ENCODE measurements at regions not wholly inside any gene's neighbourhood (a gene's known extent, or its start where the extent isn't known, plus 50 kb on each side); places are given as distances from the start of the nearest gene placed in this dataset.

GRCh38 chr6:85803721-85804120 lies 161.0 kb upstream of the SYNCRIP start:
- no peaks in the 10 kb centered on the region for H3K4me1 ChIP-seq
- no peaks in the 10 kb centered on the region for H3K36me3 ChIP-seq
- ATAC-seq, result no peak
- peaks cover 0 to 7% (median 0%) of the 10 kb centered on the region in 12 donors for H3K9me3 ChIP-seq
- no peak overlapping the region for H3K27ac ChIP-seq
- 11 to 30% (median 16%) methylated on average over 1 of the region's 1 CpG for WGBS, 4 donors
- intact Hi-C loops (cut with DNase I), result no loop called here
- no peaks in the 10 kb centered on the region for H3K27me3 ChIP-seq
- TF ChIP-seq CTCF (IDR thresholded peaks at IDR 0.05), result no peak
- TF ChIP-seq POLR2A (IDR thresholded peaks at IDR 0.05), result no peak
- no peak for DNase-seq
- H3K4me3 ChIP-seq, result no peak overlapping the region

GRCh38 chr6:85802162-85802561 lies 159.5 kb upstream of the SYNCRIP start:
- H3K4me1 ChIP-seq, result no peaks in the 10 kb centered on the region
- H3K36me3 ChIP-seq, result no peaks in the 10 kb centered on the region
- no peaks in the 10 kb centered on the region for H3K9me3 ChIP-seq
- no peak overlapping the region for H3K27ac ChIP-seq
- no peaks in the 10 kb centered on the region for H3K27me3 ChIP-seq
- DNase-seq (no peak), ATAC-seq (no peak)
- no peak for TF ChIP-seq POLR2A (IDR thresholded peaks at IDR 0.05)
- TF ChIP-seq CTCF (IDR thresholded peaks at IDR 0.05), result no peak
- WGBS, 4 donors, result 38 to 56% (median 44%) methylated on average over 1 of the region's 1 CpG
- no peak overlapping the region for H3K4me3 ChIP-seq
- intact Hi-C loops (cut with DNase I), result no loop called here

GRCh38 chr6:85798931-85799652 lies 156.4 kb upstream of the SYNCRIP start:
- H3K36me3 ChIP-seq, result no peaks in the 10 kb centered on the region
- intact Hi-C loops (cut with DNase I), result no loop called here
- 89 to 96% (median 90%) methylated on average over 4 of the region's 4 CpGs for WGBS, 4 donors
- TF ChIP-seq CTCF (IDR thresholded peaks at IDR 0.05) (no peak), POLR2A (IDR thresholded peaks at IDR 0.05) (no peak)
- H3K27me3 ChIP-seq, result no peaks in the 10 kb centered on the region
- no peaks in the 10 kb centered on the region for H3K4me1 ChIP-seq
- ATAC-seq (no peak), DNase-seq (no peak)
- H3K4me3 ChIP-seq, result no peak overlapping the region
- no peaks in the 10 kb centered on the region for H3K9me3 ChIP-seq
- H3K27ac ChIP-seq, result no peak overlapping the region

- WGBS, 4 donors, result 40 to 60% (median 49%) methylated on average over 2 of the region's 2 CpGs
- no peaks in the 10 kb centered on the region for H3K27me3 ChIP-seq
- TF ChIP-seq POLR2A (IDR thresholded peaks at IDR 0.05) (no peak), CTCF (IDR thresholded peaks at IDR 0.05) (no peak)
- ATAC-seq (no peak), DNase-seq (no peak)
- no peak overlapping the region for H3K27ac ChIP-seq
- no peaks in the 10 kb centered on the region for H3K9me3 ChIP-seq
- H3K36me3 ChIP-seq, result no peaks in the 10 kb centered on the region
- H3K4me3 ChIP-seq, result no peak overlapping the region
- H3K4me1 ChIP-seq, result no peaks in the 10 kb centered on the region
- intact Hi-C loops (cut with DNase I), result no loop called here
These were observed 155.3 kb upstream of the SYNCRIP start for GRCh38 chr6:85797993-85798392.
